ENCODE measurements at regions not wholly inside any gene's neighbourhood (a gene's known extent, or its start where the extent isn't known, plus 50 kb on each side); places are given as distances from the start of the nearest gene placed in this dataset.

DNA sequence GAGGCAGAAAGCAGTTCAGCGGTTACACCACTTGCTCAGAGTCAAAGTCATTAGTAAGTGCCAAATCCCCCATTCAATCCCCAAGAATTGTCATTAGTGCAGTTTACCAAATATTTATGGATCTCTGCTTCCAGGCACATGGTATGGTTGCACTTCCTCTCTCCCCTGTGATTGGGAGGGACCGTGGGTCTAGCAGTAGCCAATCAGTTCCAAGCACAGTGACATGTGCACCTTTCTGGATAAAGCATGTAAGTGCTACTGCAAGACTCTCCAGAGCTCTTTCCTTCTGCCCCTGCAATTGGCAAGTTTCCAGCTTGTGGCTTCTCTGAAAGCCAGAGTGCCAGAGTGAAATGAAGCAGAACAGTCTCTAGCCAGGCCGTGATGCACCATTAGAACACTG, 85.3 kb upstream of the FLRT2 start:
- TF ChIP-seq, protein P1, sequence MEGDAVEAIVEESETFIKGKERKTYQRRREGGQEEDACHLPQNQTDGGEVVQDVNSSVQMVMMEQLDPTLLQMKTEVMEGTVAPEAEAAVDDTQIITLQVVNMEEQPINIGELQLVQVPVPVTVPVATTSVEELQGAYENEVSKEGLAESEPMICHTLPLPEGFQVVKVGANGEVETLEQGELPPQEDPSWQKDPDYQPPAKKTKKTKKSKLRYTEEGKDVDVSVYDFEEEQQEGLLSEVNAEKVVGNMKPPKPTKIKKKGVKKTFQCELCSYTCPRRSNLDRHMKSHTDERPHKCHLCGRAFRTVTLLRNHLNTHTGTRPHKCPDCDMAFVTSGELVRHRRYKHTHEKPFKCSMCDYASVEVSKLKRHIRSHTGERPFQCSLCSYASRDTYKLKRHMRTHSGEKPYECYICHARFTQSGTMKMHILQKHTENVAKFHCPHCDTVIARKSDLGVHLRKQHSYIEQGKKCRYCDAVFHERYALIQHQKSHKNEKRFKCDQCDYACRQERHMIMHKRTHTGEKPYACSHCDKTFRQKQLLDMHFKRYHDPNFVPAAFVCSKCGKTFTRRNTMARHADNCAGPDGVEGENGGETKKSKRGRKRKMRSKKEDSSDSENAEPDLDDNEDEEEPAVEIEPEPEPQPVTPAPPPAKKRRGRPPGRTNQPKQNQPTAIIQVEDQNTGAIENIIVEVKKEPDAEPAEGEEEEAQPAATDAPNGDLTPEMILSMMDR (IDR thresholded peaks at IDR 0.05) = no peak
- TF ChIP-seq POLR2A (IDR thresholded peaks at IDR 0.05) = no peak

Measured in upper lobe of left lung (tissue), 4 donors.